ENCODE measurements at regions not wholly inside any gene's neighbourhood (a gene's known extent, or its start where the extent isn't known, plus 50 kb on each side); places are given as distances from the start of the nearest gene placed in this dataset.

DNA sequence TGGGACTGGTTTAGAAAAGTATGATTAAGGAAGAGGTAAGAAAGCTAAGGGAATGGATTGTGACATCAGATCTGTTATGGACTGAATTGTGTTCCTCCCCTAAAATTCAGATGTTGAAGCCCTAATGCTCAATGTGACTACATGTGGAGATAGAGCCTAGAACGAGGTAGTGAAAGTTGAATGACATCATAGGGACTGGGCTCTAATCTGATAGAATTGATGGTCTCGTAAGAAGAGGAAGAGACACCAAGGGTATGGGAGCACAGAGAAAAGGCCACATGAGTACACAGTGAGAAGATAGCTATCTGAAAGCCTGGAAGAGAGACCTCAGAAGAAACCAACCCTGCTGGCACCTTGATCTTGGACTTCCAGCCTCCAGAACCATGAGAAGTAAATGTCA lies 178.3 kb downstream of the TRIB2 start:
- Mint-ChIP-seq H3K36me3 (ENCODE audit: insufficient read depth) (no peaks in the 10 kb centered on the region), H3K27ac (no peak overlapping the region), H3K4me3 (ENCODE audit: low read depth) (no peak overlapping the region), H3K27me3 (no peaks in the 10 kb centered on the region), H3K9me3 (ENCODE audit: low read depth) (peaks cover 14% of the 10 kb centered on the region), H3K4me1 (ENCODE audit: low read depth) (no peaks in the 10 kb centered on the region)
- TF ChIP-seq, protein P1, sequence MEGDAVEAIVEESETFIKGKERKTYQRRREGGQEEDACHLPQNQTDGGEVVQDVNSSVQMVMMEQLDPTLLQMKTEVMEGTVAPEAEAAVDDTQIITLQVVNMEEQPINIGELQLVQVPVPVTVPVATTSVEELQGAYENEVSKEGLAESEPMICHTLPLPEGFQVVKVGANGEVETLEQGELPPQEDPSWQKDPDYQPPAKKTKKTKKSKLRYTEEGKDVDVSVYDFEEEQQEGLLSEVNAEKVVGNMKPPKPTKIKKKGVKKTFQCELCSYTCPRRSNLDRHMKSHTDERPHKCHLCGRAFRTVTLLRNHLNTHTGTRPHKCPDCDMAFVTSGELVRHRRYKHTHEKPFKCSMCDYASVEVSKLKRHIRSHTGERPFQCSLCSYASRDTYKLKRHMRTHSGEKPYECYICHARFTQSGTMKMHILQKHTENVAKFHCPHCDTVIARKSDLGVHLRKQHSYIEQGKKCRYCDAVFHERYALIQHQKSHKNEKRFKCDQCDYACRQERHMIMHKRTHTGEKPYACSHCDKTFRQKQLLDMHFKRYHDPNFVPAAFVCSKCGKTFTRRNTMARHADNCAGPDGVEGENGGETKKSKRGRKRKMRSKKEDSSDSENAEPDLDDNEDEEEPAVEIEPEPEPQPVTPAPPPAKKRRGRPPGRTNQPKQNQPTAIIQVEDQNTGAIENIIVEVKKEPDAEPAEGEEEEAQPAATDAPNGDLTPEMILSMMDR (IDR thresholded peaks at IDR 0.05; ENCODE audit: unreplicated experiment) = no peak
- DNase-seq (ENCODE audit: low spot score, unreplicated experiment) = no peak

DNA sequence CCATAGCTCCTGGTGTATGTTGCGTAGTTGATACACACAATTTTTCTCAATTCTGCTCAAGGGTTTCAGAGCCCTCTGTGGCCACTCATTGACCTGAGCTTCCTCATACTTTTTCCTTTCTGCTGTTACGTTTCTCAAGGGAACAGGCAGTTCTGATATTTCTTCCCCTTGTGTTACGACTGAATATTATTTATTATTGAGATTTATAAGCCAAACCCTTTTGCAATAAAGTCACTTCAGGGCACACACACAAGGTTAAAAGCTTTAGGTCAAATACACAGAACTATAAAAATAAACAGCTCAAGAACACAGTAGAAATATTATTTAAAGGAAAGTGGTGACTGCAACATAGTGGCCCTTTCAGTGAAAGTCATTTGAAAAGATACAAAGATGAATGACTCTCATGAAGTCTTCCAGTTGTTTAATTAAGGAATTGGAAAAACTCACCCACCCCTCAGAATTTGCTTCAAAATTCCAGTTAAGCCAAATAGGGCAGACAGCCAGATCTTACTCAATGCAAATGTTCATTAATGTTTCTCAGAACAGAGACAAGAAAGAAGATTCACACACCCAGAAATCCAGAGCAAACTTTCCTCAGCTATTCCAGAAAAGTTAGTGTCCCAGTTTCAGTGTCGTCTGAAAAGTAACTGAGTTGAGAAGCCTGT lies 179.7 kb downstream of the TRIB2 start:
- Mint-ChIP-seq H3K36me3 (ENCODE audit: insufficient read depth) (no peaks in the 10 kb centered on the region), H3K27me3 (no peaks in the 10 kb centered on the region), H3K4me3 (ENCODE audit: low read depth) (no peak overlapping the region), H3K27ac (no peak overlapping the region), H3K9me3 (ENCODE audit: low read depth) (peaks cover 14% of the 10 kb centered on the region), H3K4me1 (ENCODE audit: low read depth) (no peaks in the 10 kb centered on the region)
- DNase-seq (ENCODE audit: low spot score, unreplicated experiment) = no peak
- TF ChIP-seq, protein P1 (IDR thresholded peaks at IDR 0.05; ENCODE audit: unreplicated experiment) = no peak

DNA sequence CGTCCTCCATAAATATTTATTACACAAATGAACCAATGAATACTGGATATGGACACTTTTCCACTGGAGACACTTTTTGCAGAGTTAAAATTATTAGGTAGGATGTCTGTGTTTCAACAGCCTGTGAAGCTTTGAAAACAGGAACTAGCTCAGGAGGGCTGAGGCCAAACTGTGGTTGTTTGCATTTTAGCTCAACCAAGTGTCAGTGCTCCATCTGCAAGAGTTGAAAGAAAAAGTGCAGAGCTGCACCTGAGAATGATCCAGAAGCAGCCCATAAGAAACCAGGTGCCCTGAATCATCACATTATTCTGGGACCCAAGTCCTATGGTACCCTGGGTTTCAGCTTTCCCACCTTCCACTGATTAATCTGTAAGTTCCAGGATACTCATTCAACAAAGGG lies 180.4 kb downstream of the TRIB2 start:
- H3K4me1 Mint-ChIP-seq (ENCODE audit: low read depth) = no peaks in the 10 kb centered on the region
- H3K36me3 Mint-ChIP-seq (ENCODE audit: insufficient read depth) = no peaks in the 10 kb centered on the region
- TF ChIP-seq, protein P1 (IDR thresholded peaks at IDR 0.05; ENCODE audit: unreplicated experiment) = no peak
- H3K9me3 Mint-ChIP-seq (ENCODE audit: low read depth) = peaks cover 9% of the 10 kb centered on the region
- H3K27me3 Mint-ChIP-seq = no peaks in the 10 kb centered on the region
- DNase-seq (ENCODE audit: low spot score, unreplicated experiment) = no peak
- H3K27ac Mint-ChIP-seq = no peak overlapping the region
- H3K4me3 Mint-ChIP-seq (ENCODE audit: low read depth) = no peak overlapping the region

DNA sequence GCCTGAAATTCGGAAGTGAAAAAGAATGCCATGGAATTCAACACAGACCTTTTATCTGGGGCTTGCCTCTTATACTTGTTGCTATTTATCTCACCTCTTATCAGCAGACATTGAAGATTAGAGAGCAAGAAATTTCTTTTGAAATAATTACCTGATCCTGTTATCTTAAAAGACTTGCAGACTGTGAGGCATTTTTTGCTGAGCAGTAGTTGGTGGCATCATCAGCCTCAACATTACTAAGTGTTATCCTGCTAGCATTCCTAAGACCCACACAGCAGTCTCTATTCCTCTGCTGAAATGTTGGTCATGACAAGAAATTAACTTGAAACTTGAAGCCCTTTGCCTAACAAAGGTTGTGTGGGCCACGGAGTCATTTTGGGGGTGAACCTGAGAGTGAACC lies 186.5 kb downstream of the TRIB2 start:
- no peaks in the 10 kb centered on the region for H3K36me3 Mint-ChIP-seq (ENCODE audit: insufficient read depth)
- H3K4me3 Mint-ChIP-seq (ENCODE audit: low read depth) = no peak overlapping the region
- H3K4me1 Mint-ChIP-seq (ENCODE audit: low read depth) = no peaks in the 10 kb centered on the region
- H3K27me3 Mint-ChIP-seq = no peaks in the 10 kb centered on the region
- no peak overlapping the region for H3K27ac Mint-ChIP-seq
- no peak for DNase-seq (ENCODE audit: low spot score, unreplicated experiment)
- no peaks in the 10 kb centered on the region for H3K9me3 Mint-ChIP-seq (ENCODE audit: low read depth)
- TF ChIP-seq, protein P1 (IDR thresholded peaks at IDR 0.05; ENCODE audit: unreplicated experiment) = no peak

DNA sequence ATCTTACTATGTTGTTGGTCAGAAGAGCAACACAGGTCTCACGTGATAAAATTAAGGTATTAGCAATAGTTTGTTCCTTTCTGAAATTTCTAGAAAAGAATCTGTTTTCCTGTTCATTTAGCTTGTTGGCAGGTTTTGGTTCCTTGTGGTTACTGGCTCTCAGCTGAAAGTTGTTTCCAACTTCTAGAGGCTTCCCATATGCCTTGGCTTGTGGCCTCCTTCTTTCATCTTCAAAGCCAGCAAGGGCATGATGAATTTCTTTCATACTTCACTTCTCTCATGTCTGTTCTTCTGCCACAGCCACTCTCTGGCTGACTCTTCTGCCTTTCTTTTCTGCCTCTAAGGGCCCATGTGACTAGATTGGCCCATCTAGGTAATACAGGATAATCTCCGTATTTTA lies 193.7 kb downstream of the TRIB2 start:
- no peak for DNase-seq (ENCODE audit: low spot score, unreplicated experiment)
- TF ChIP-seq, protein P1 (IDR thresholded peaks at IDR 0.05; ENCODE audit: unreplicated experiment) = no peak
- H3K4me1 Mint-ChIP-seq (ENCODE audit: low read depth) = peaks cover 2% of the 10 kb centered on the region
- H3K9me3 Mint-ChIP-seq (ENCODE audit: low read depth) = no peaks in the 10 kb centered on the region
- peaks cover 5% of the 10 kb centered on the region for H3K27me3 Mint-ChIP-seq
- H3K27ac Mint-ChIP-seq = no peak overlapping the region
- H3K4me3 Mint-ChIP-seq (ENCODE audit: low read depth) = no peak overlapping the region
- no peaks in the 10 kb centered on the region for H3K36me3 Mint-ChIP-seq (ENCODE audit: insufficient read depth)
